Suprapubic skin (tissue), 4 donors: ENCODE measurements at regions not wholly inside any gene's neighbourhood (a gene's known extent, or its start where the extent isn't known, plus 50 kb on each side); places are given as distances from the start of the nearest gene placed in this dataset.
"Not testable (repeated sequence)": the region's sequence is repeated elsewhere in the genome, so short reads cannot be mapped to it uniquely, and the experiment has no call there.

Experiments used
- DNase-seq, 2 donors: peaks; one replicate each; pipeline ENCODE4 v3.0.0-alpha.2; 2019; ENCODE audit warnings: low spot score in 2 of 2
- H3K27ac ChIP-seq: fragments of 200-600 bp; sonication (generic); one replicate; pipeline ENCODE4 v1.5.1; 2019
- H3K27me3 ChIP-seq: fragments of 200-600 bp; sonication (generic); one replicate; pipeline ENCODE4 v1.5.1; 2019
- H3K36me3 ChIP-seq: fragments of 200-600 bp; sonication (generic); one replicate; pipeline ENCODE4 v1.5.1; 2019
- H3K4me1 ChIP-seq: fragments of 200-600 bp; sonication (generic); one replicate; pipeline ENCODE4 v1.5.1; 2019
- H3K4me3 ChIP-seq: fragments of 200-600 bp; sonication (generic); one replicate; pipeline ENCODE4 v1.5.1; 2019; ENCODE audit warnings: mild to moderate bottlenecking
- H3K9me3 ChIP-seq: fragments of 200-600 bp; sonication (generic); one replicate; pipeline ENCODE4 v1.5.1; 2019
- CTCF ChIP-seq, 2 donors: fragments of 200-600 bp in 1 of 2; fragments of 450-650 bp in 1 of 2; sonication (generic) in 1 of 2; IDR thresholded peaks; one replicate each; pipeline ENCODE4 v1.5.1; 2016 to 2019; ENCODE audit warnings: antibody characterized with exemption in 2 of 2, mild to moderate bottlenecking in 1 of 2, moderate library complexity in 1 of 2
- EP300 ChIP-seq: sonication (generic); formaldehyde crosslinking; IDR thresholded peaks from one replicate; pipeline ENCODE4 v1.6.1; 2017; ENCODE audit warnings: antibody characterized with exemption
- POLR2A ChIP-seq, 2 donors: fragments of 450-650 bp; IDR thresholded peaks; one replicate each; pipeline ENCODE4 v1.6.1; 2017; ENCODE audit warnings: antibody characterized with exemption in 2 of 2, mild to moderate bottlenecking in 2 of 2, moderate library complexity in 2 of 2
- POLR2AphosphoS5 ChIP-seq, 3 donors: sonication (generic); formaldehyde crosslinking; IDR thresholded peaks; one replicate each; pipeline ENCODE4 v1.6.1; 2017; ENCODE audit warnings: antibody characterized with exemption in 3 of 3
- WGBS: methylation state at CpG from one replicate; pipeline ENCODE4 v1.1.5; 2018; 5-methylcytosine and 5-hydroxymethylcytosine counted together

- Histone ChIP-seq H3K36me3 (no peaks in the 10 kb centered on the region), H3K4me3 (no peak overlapping the region), H3K27ac (no peak overlapping the region), H3K4me1 (no peaks in the 10 kb centered on the region), H3K9me3 (no peaks in the 10 kb centered on the region), H3K27me3 (no peaks in the 10 kb centered on the region)
- no peak for DNase-seq
- WGBS = 34% methylated on average over 3 of the region's 3 CpGs
- TF ChIP-seq CTCF (IDR thresholded peaks at IDR 0.05) = no peak
- no peak for TF ChIP-seq POLR2AphosphoS5 (IDR thresholded peaks at IDR 0.05)
- no peak for TF ChIP-seq EP300
- TF ChIP-seq POLR2A (IDR thresholded peaks at IDR 0.05) = no peak
Measured at GRCh38 chr4:67394879-67395278, 150.4 kb downstream of the CENPC start.

GRCh38 chr4:67393699-67394281 lies 151.5 kb downstream of the CENPC start:
- no peak overlapping the region for H3K4me3 ChIP-seq
- no peak overlapping the region for H3K27ac ChIP-seq
- H3K9me3 ChIP-seq = no peaks in the 10 kb centered on the region
- no peaks in the 10 kb centered on the region for H3K27me3 ChIP-seq
- 43% methylated on average over 3 of the region's 3 CpGs for WGBS
- no peaks in the 10 kb centered on the region for H3K36me3 ChIP-seq
- no peak for TF ChIP-seq POLR2AphosphoS5 (IDR thresholded peaks at IDR 0.05)
- no peak for TF ChIP-seq EP300
- peak; percentile 40 to 44 for TF ChIP-seq CTCF (IDR thresholded peaks at IDR 0.05)
- TF ChIP-seq POLR2A (IDR thresholded peaks at IDR 0.05) = no peak
- H3K4me1 ChIP-seq = no peaks in the 10 kb centered on the region
- no peak for DNase-seq

- Histone ChIP-seq H3K4me1 (no peaks in the 10 kb centered on the region), H3K36me3 (no peaks in the 10 kb centered on the region), H3K27ac (no peak overlapping the region), H3K27me3 (no peaks in the 10 kb centered on the region), H3K4me3 (no peak overlapping the region), H3K9me3 (no peaks in the 10 kb centered on the region)
- TF ChIP-seq EP300 (no peak), CTCF (IDR thresholded peaks at IDR 0.05) (no peak), POLR2AphosphoS5 (IDR thresholded peaks at IDR 0.05) (no peak), POLR2A (IDR thresholded peaks at IDR 0.05) (no peak)
- DNase-seq = no peak
- 74% methylated on average over 1 of the region's 1 CpG for whole genome bisulfite sequencing
Measured at GRCh38 chr4:67393007-67393406, 152.3 kb downstream of the CENPC start.

GRCh38 chr4:67381406-67381804 lies 163.9 kb downstream of the CENPC start:
- H3K4me3 ChIP-seq, H3K4me1 ChIP-seq, H3K9me3 ChIP-seq, H3K27ac ChIP-seq, DNase-seq, H3K36me3 ChIP-seq, H3K27me3 ChIP-seq: not testable (repeated sequence)
- WGBS = 98% methylated on average over 15 of the region's 19 CpGs

GRCh38 chr4:67380702-67381405 lies 164.4 kb downstream of the CENPC start:
- H3K9me3 ChIP-seq, H3K4me1 ChIP-seq, H3K27me3 ChIP-seq, H3K36me3 ChIP-seq, H3K27ac ChIP-seq, H3K4me3 ChIP-seq, DNase-seq: not testable (repeated sequence)
- WGBS = 98% methylated on average over 6 of the region's 34 CpGs

GRCh38 chr4:67380154-67380553 lies 165.1 kb downstream of the CENPC start:
- WGBS = 98% methylated on average over 14 of the region's 16 CpGs
- no peak overlapping the region for H3K27ac ChIP-seq

More at GRCh38 chr4:67380154-67380553, 165.1 kb downstream of the CENPC start:
- Histone ChIP-seq H3K36me3 (no peaks in the 10 kb centered on the region), H3K9me3 (no peaks in the 10 kb centered on the region), H3K4me1 (no peaks in the 10 kb centered on the region), H3K4me3 (no peak overlapping the region), H3K27me3 (no peaks in the 10 kb centered on the region)
- no peak for DNase-seq
- TF ChIP-seq EP300 (no peak), POLR2AphosphoS5 (IDR thresholded peaks at IDR 0.05) (no peak), CTCF (IDR thresholded peaks at IDR 0.05) (no peak), POLR2A (IDR thresholded peaks at IDR 0.05) (no peak)
